ENCODE measurements at regions not wholly inside any gene's neighbourhood (a gene's known extent, or its start where the extent isn't known, plus 50 kb on each side); places are given as distances from the start of the nearest gene placed in this dataset. TPM values are rescaled to one million over a fixed set of nuclear protein-coding genes. Genes with fewer than 3 reads are reported as not detected.

- no peak for TF ChIP-seq HMGXB4 (CRISPR knock-in tag; IDR thresholded peaks at IDR 0.05)
- TF ChIP-seq PTBP1 (IDR thresholded peaks at IDR 0.05; ENCODE audit: low read depth, low read length) = no peak
- peak; percentile 75 for TF ChIP-seq SMARCE1 (IDR thresholded peaks at IDR 0.05)
- TF ChIP-seq HNRNPL (IDR thresholded peaks at IDR 0.05; ENCODE audit: low read depth, low read length) = no peak
- no peak for TF ChIP-seq ZNF140 (CRISPR knock-in tag; IDR thresholded peaks at IDR 0.05)
- TF ChIP-seq ZNF780A (CRISPR knock-in tag; IDR thresholded peaks at IDR 0.05) = no peak
- TF ChIP-seq ADNP (tag; IDR thresholded peaks at IDR 0.05) = no peak
- peak; percentile 41; the same call in 1 of the 2 replicates for TF ChIP-seq L3MBTL2 (IDR thresholded peaks at IDR 0.05)
- no peak for TF ChIP-seq ETV6 (IDR thresholded peaks at IDR 0.05; ENCODE audit: borderline replicate concordance in 1 of 2, low read depth in 2 of 2, low read length in 1 of 2)
- no peak for TF ChIP-seq ETV6 (CRISPR knock-in tag; IDR thresholded peaks at IDR 0.05; ENCODE audit: borderline replicate concordance)
- no peak for TF ChIP-seq CEBPZ (IDR thresholded peaks at IDR 0.05; ENCODE audit: borderline replicate concordance, low read depth, low read length)
- no peak for TF ChIP-seq LARP7 (IDR thresholded peaks at IDR 0.05)
- no peak for TF ChIP-seq SNRNP70 (optimal IDR thresholded peaks at IDR 0.05; ENCODE audit: low read depth, low read length)
- TF ChIP-seq NCOA2 (IDR thresholded peaks at IDR 0.05; ENCODE audit: partially characterized antibody in 2 of 2) = no peak
Measured at GRCh38 chr6:43836507-43837240, 66.7 kb downstream of the VEGFA start (continued).

Small RNA genes lying in the stretch of these regions (small RNA-seq; reads per million reads assigned to genes)
- not detected for gene AL157371.1

All from K562 (cell line).